K562 (cell line): ENCODE measurements at regions not wholly inside any gene's neighbourhood (a gene's known extent, or its start where the extent isn't known, plus 50 kb on each side); places are given as distances from the start of the nearest gene placed in this dataset.

Experiments used
- ATAC-seq: fragments of 200-7000 bp; cut with Tn5 transposase; 3 replicates; pipeline ENCODE4 v1.9.1; 2020; ENCODE audit warnings: moderate library complexity
- BruUV-seq: library from RNA; stranded (reverse); fragments of 400-500 nt; replicated peaks from 2 replicates; lab custom pipeline; 2021; lab: Mats Ljungman, UMichigan
- CTCF ChIA-PET: fragments of 300-600 bp; formaldehyde crosslinking; extraction: SDS; loops from one replicate; lab custom pipeline; 2021; ENCODE audit warnings: low intra/inter-chr PET ratio; lab: Yijun Ruan, JAX
- POLR2A ChIA-PET: fragments of 300-600, 350-650 bp; sonication (Branson Sonifier 250); formaldehyde crosslinking; extraction: SDS; loops from one replicate; lab custom pipeline; 2021; ENCODE audit warnings: antibody characterized with exemption, inconsistent platforms; lab: Yijun Ruan, JAX
- DNase-seq, 4 experiments: peaks; one replicate each; pipeline versions ENCODE4 v3.0.0 to v3.0.0-alpha.2; 2011 to 2018; ENCODE audit warnings: low spot score in 3 of 4, mixed read lengths in 3 of 4; ENCODE audit errors: extremely low read depth in 1 of 4
- FAIRE-seq: peaks from 2 replicates; lab custom pipeline; 2011; peaks lifted over from hg19 to GRCh38; lab: Jason Lieb, UNC
- H2AFZ ChIP-seq: 2 replicates; pipeline ENCODE4 v1.6.0; 2011; ENCODE audit warnings: low read depth, low read length, control low read depth, inconsistent platforms
- H3K27ac ChIP-seq: fragments of 200-600 bp; 3 replicates; pipeline ENCODE4 v1.8.0; 2011; ENCODE audit warnings: low read depth, mild to moderate bottlenecking, control low read depth, inconsistent platforms, low read length, moderate library complexity, mixed read lengths; ENCODE audit errors: extremely low read depth
- H3K27me3 ChIP-seq, 2 experiments: fragments of 300-600 bp in 1 of 2; 2 replicates in 1 of 2; 3 replicates in 1 of 2; pipeline versions ENCODE4 v1.6.0 to v1.8.0; 2011; ENCODE audit warnings: inconsistent platforms in 2 of 2, low read length in 2 of 2, mild to moderate bottlenecking in 1 of 2, mixed read lengths in 1 of 2, moderate library complexity in 1 of 2; ENCODE audit not compliant: control insufficient read depth in 2 of 2, insufficient read depth in 2 of 2
- H3K36me3 ChIP-seq: fragments of 300-600 bp; 3 replicates; pipeline ENCODE4 v1.8.0; 2011; ENCODE audit warnings: mild to moderate bottlenecking, low read length, inconsistent platforms; ENCODE audit not compliant: control insufficient read depth, insufficient read depth
- H3K4me1 ChIP-seq, 2 experiments: fragments of 200-600 bp in 1 of 2; replicated peaks in 1 of 2; 2 replicates in 1 of 2; 3 replicates in 1 of 2; pipeline versions ENCODE4 v1.5.1 to v1.8.0; 2011; ENCODE audit warnings: inconsistent platforms in 2 of 2, low read length in 2 of 2, mild to moderate bottlenecking in 1 of 2, mixed read lengths in 1 of 2, moderate library complexity in 1 of 2; ENCODE audit not compliant: control insufficient read depth in 2 of 2, insufficient read depth in 2 of 2
- H3K4me2 ChIP-seq: 2 replicates; pipeline ENCODE4 v1.6.1; 2011; ENCODE audit warnings: low read length, control low read depth, inconsistent platforms, mixed read lengths; ENCODE audit not compliant: insufficient read depth
- H3K4me3 ChIP-seq: fragments of 200-600 bp; sonication (generic), shearing (Covaris generic); 2 replicates; pipeline ENCODE4 v1.5.1; 2016; ENCODE audit warnings: control low read depth, inconsistent platforms
- H3K79me2 ChIP-seq: fragments of 200-600 bp; 3 replicates; pipeline ENCODE4 v1.8.0; 2011; ENCODE audit warnings: low read length, inconsistent platforms; ENCODE audit not compliant: control insufficient read depth, insufficient read depth
- H3K9ac ChIP-seq, 2 experiments: 2 replicates each; pipeline versions ENCODE4 v1.6.0 to v1.6.1; 2011; ENCODE audit warnings: low read depth in 2 of 2, low read length in 2 of 2, control low read depth in 1 of 2, inconsistent platforms in 1 of 2, mild to moderate bottlenecking in 1 of 2, mixed read lengths in 1 of 2; ENCODE audit not compliant: insufficient read depth in 1 of 2
- H3K9me1 ChIP-seq: one replicate; pipeline ENCODE4 v1.6.0; 2011; ENCODE audit warnings: inconsistent platforms, mild to moderate bottlenecking, low read length, moderate library complexity; ENCODE audit not compliant: control insufficient read depth, insufficient read depth
- H3K9me3 ChIP-seq: replicated peaks from 2 replicates; pipeline ENCODE4 v1.5.1; 2011; ENCODE audit warnings: low read depth, low read length, inconsistent platforms; ENCODE audit not compliant: control insufficient read depth, insufficient read depth
- H4K20me1 ChIP-seq: replicated peaks from 2 replicates; pipeline ENCODE4 v1.6.1; 2011; ENCODE audit warnings: low read length, inconsistent platforms, mixed read lengths; ENCODE audit not compliant: control insufficient read depth, insufficient read depth
- BRCA1 ChIP-seq, 2 experiments: fragments of 450-650 bp in 1 of 2; sonication (generic) in 1 of 2; formaldehyde crosslinking in 1 of 2; IDR thresholded peaks; 2 replicates each; pipeline versions ENCODE4 v1.5.0 to v1.6.1; 2017 to 2020; ENCODE audit warnings: mild to moderate bottlenecking in 1 of 2, missing genetic modification reagents in 1 of 2
- BRF1 ChIP-seq: IDR thresholded peaks from 3 replicates; pipeline ENCODE4 v1.6.1; 2011; ENCODE audit warnings: borderline replicate concordance, mild to moderate bottlenecking; ENCODE audit not compliant: insufficient read length; ENCODE audit errors: extremely low read depth
- CHD1 ChIP-seq: fragments of 200-600 bp; sonication (generic); IDR thresholded peaks from one replicate; pipeline ENCODE4 v1.6.1; 2012; ENCODE audit warnings: mild to moderate bottlenecking, moderate library complexity, low read length, inconsistent platforms
- ETV5 ChIP-seq: sonication (generic); formaldehyde crosslinking; IDR thresholded peaks from 2 replicates; pipeline ENCODE4 v1.4.0; 2020; ENCODE audit warnings: low read depth, mild to moderate bottlenecking, missing genetic modification reagents
- IRF9 ChIP-seq: fragments of 450-650 bp; IDR thresholded peaks from 2 replicates; pipeline ENCODE4 v1.6.1; 2016; ENCODE audit warnings: missing biosample characterization, missing genetic modification characterization
- NFE2L1 ChIP-seq: fragments of 450-650 bp; IDR thresholded peaks from 2 replicates; pipeline ENCODE4 v1.6.1; 2016; ENCODE audit warnings: missing genetic modification characterization, low read depth, mild to moderate bottlenecking, missing compliant biosample characterization, moderate library complexity, borderline replicate concordance
- NFYB ChIP-seq: IDR thresholded peaks from 2 replicates; pipeline ENCODE4 v1.6.1; 2011; ENCODE audit warnings: mild to moderate bottlenecking, moderate library complexity; ENCODE audit not compliant: insufficient read length; ENCODE audit errors: extremely low read depth
- SOX6 ChIP-seq: fragments of 450-650 bp; IDR thresholded peaks from 2 replicates; pipeline ENCODE4 v1.6.1; 2014; ENCODE audit warnings: mild to moderate bottlenecking
- TCF3 ChIP-seq: sonication (generic); formaldehyde crosslinking; IDR thresholded peaks from 2 replicates; pipeline ENCODE4 v1.4.0; 2020; ENCODE audit warnings: mild to moderate bottlenecking, missing genetic modification reagents
- ZBTB7A ChIP-seq: IDR thresholded peaks from 2 replicates; pipeline ENCODE4 v1.6.1; 2011; ENCODE audit warnings: low read depth, mild to moderate bottlenecking, low read length, moderate library complexity, borderline replicate concordance; ENCODE audit not compliant: control insufficient read depth
- ZNF263 ChIP-seq: sonication (generic); formaldehyde crosslinking; IDR thresholded peaks from 2 replicates; pipeline ENCODE4 v1.8.0; 2022; ENCODE audit warnings: mild to moderate bottlenecking, missing genetic modification reagents, borderline replicate concordance
- ZZZ3 ChIP-seq: fragments of 450-650 bp; IDR thresholded peaks from 2 replicates; pipeline ENCODE4 v1.6.1; 2016; ENCODE audit warnings: antibody characterized with exemption, mild to moderate bottlenecking, moderate library complexity
- WGBS: fragments of 100-300 bp; shearing (Covaris generic); methylation state at CpG from one replicate; pipeline ENCODE4 v1.1.6; 2016; ENCODE audit warnings: low coverage, mixed read lengths; ENCODE audit not compliant: insufficient coverage; ENCODE audit errors: missing lambda C conversion rate; 5-methylcytosine and 5-hydroxymethylcytosine counted together
- in situ Hi-C: fragments of 300-500 bp; cut with MboI; formaldehyde crosslinking; loops from 4 replicates; pipeline ENCODE4 v1.15.0; 2018; ENCODE audit warnings: inconsistent platforms, mixed read lengths
- intact Hi-C: fragments of 100-400 bp; cut with micrococcal nuclease; formaldehyde crosslinking; loops from 2 replicates; pipeline ENCODE4 v1.14.2; 2022
- TF ChIP-seq, protein P1 (sequence below): fragments of 450-650 bp; formaldehyde crosslinking; IDR thresholded peaks from 2 replicates; pipeline ENCODE4 v1.4.0; 2020; ENCODE audit warnings: mild to moderate bottlenecking, moderate library complexity
- TF ChIP-seq, protein P2 (sequence below): sonication (generic); formaldehyde crosslinking; IDR thresholded peaks from 2 replicates; pipeline ENCODE4 v1.5.0; 2020; ENCODE audit warnings: missing genetic modification reagents

GRCh38 chr9:107221321-107221720 lies 61.8 kb upstream of the RAD23B start:
- CTCF ChIA-PET, result no interaction called here

More at GRCh38 chr9:107221321-107221720, 61.8 kb upstream of the RAD23B start:
- no TSS peak for BruUV-seq
- H3K27me3 ChIP-seq, result no peaks in the 10 kb centered on the region; a peak in 2 of 5 replicates
- H3K9me1 ChIP-seq, result no peaks in the 10 kb centered on the region
- FAIRE-seq (no peak), DNase-seq (no peak), ATAC-seq (no peak)
- H3K4me2 ChIP-seq, result no peak overlapping the region
- POLR2A ChIA-PET, result no interaction called here
- no peaks in the 10 kb centered on the region for H3K79me2 ChIP-seq
- H4K20me1 ChIP-seq, result no peaks in the 10 kb centered on the region
- no peak for TF ChIP-seq BRCA1 (IDR thresholded peaks at IDR 0.05)
- TF ChIP-seq BRCA1 (CRISPR knock-in tag; IDR thresholded peaks at IDR 0.05), result no peak
- TF ChIP-seq NFE2L1 (tag), result no peak
- no peak for TF ChIP-seq ETV5
- TF ChIP-seq, protein P1, sequence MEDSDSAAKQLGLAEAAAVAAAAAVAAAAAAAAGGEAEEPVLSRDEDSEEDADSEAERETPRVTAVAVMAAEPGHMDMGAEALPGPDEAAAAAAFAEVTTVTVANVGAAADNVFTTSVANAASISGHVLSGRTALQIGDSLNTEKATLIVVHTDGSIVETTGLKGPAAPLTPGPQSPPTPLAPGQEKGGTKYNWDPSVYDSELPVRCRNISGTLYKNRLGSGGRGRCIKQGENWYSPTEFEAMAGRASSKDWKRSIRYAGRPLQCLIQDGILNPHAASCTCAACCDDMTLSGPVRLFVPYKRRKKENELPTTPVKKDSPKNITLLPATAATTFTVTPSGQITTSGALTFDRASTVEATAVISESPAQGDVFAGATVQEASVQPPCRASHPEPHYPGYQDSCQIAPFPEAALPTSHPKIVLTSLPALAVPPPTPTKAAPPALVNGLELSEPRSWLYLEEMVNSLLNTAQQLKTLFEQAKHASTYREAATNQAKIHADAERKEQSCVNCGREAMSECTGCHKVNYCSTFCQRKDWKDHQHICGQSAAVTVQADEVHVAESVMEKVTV, result no peak
- no peak for TF ChIP-seq ZZZ3
- TF ChIP-seq, protein P2, sequence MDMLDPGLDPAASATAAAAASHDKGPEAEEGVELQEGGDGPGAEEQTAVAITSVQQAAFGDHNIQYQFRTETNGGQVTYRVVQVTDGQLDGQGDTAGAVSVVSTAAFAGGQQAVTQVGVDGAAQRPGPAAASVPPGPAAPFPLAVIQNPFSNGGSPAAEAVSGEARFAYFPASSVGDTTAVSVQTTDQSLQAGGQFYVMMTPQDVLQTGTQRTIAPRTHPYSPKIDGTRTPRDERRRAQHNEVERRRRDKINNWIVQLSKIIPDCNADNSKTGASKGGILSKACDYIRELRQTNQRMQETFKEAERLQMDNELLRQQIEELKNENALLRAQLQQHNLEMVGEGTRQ (CRISPR knock-in tag), result no peak
- no peak for TF ChIP-seq BRF1
- TF ChIP-seq SOX6, result no peak
- no peak for TF ChIP-seq CHD1
- TF ChIP-seq ZNF263 (CRISPR knock-in tag), result no peak
- TF ChIP-seq TCF3, result no peak
- no peak for TF ChIP-seq NFYB
- no peak for TF ChIP-seq ZBTB7A
- TF ChIP-seq IRF9 (tag), result no peak
- intact Hi-C loops (no loop called here), in situ Hi-C loops (no loop called here)
- WGBS, result 0% methylated on average over 2 of the region's 2 CpGs
- H2AFZ ChIP-seq, result no peak overlapping the region
- H3K4me3 ChIP-seq, result no peak overlapping the region
- no peaks in the 10 kb centered on the region for H3K4me1 ChIP-seq
- H3K36me3 ChIP-seq, result no peaks in the 10 kb centered on the region
- no peak overlapping the region for H3K9ac ChIP-seq
- H3K27ac ChIP-seq, result no peak overlapping the region
- no peaks in the 10 kb centered on the region for H3K9me3 ChIP-seq
